ENCODE measurements at regions not wholly inside any gene's neighbourhood (a gene's known extent, or its start where the extent isn't known, plus 50 kb on each side); places are given as distances from the start of the nearest gene placed in this dataset.
A peak's percentile ranks its signal among the peaks of the same experiment; 100 is the strongest.

DNA sequence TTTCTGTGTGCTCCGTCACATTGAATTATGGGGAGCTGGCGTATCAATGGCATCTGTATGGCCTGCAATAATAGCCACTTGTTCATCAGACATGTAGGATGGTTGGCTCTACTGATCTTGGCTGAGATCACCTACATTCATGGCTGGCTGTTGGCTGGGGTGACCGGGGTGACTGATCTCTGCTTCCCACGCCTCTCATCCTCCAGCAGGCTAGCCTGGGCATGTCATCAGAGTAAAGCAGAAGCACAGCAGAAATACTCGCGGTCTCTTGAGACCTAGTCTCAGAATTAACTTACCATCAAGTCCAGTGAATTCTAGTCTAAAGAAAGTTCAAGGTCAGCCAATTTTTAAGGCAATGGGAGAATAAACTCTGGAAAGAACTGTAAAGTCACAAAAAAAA lies 257.7 kb upstream of the GLI3 start:
- H3K36me3 ChIP-seq (ENCODE audit: control insufficient read depth, insufficient read depth, low read length), result no peaks in the 10 kb centered on the region
- TF ChIP-seq, protein P1, sequence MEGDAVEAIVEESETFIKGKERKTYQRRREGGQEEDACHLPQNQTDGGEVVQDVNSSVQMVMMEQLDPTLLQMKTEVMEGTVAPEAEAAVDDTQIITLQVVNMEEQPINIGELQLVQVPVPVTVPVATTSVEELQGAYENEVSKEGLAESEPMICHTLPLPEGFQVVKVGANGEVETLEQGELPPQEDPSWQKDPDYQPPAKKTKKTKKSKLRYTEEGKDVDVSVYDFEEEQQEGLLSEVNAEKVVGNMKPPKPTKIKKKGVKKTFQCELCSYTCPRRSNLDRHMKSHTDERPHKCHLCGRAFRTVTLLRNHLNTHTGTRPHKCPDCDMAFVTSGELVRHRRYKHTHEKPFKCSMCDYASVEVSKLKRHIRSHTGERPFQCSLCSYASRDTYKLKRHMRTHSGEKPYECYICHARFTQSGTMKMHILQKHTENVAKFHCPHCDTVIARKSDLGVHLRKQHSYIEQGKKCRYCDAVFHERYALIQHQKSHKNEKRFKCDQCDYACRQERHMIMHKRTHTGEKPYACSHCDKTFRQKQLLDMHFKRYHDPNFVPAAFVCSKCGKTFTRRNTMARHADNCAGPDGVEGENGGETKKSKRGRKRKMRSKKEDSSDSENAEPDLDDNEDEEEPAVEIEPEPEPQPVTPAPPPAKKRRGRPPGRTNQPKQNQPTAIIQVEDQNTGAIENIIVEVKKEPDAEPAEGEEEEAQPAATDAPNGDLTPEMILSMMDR (conservative IDR thresholded peaks at IDR 0.05), result no peak
- Mint-ChIP-seq H3K36me3 (ENCODE audit: low read depth) (no peaks in the 10 kb centered on the region), H3K9me3 (no peaks in the 10 kb centered on the region), H3K4me1 (peaks cover 5% of the 10 kb centered on the region), H3K27me3 (ENCODE audit: insufficient read depth) (peaks cover 26% of the 10 kb centered on the region), H3K27ac (no peak overlapping the region), H3K4me3 (no peak overlapping the region)
- H3K9ac ChIP-seq (ENCODE audit: extremely low read depth, low read length, poor library complexity, severe bottlenecking), result no peak overlapping the region
- no peak overlapping the region for H3K27ac ChIP-seq (ENCODE audit: low read depth, low read length)
- H3K4me3 ChIP-seq (ENCODE audit: low read length), result no peak overlapping the region
- H3K9me3 ChIP-seq (ENCODE audit: control insufficient read depth, low read length), result no peaks in the 10 kb centered on the region
- no peaks in the 10 kb centered on the region for H3K4me1 ChIP-seq (ENCODE audit: control insufficient read depth, insufficient read depth, low read length)
- WGBS, 2 experiments (ENCODE audit: insufficient coverage in 1 of 2, insufficient read length in 1 of 2), result 81 to 87% methylated on average over 5 to 6 of the region's 6 CpGs
- H3K27me3 ChIP-seq (ENCODE audit: control insufficient read depth, insufficient read depth, low read length, poor library complexity, severe bottlenecking), result peaks cover 24% of the 10 kb centered on the region
- DNase-seq, result no peak

DNA sequence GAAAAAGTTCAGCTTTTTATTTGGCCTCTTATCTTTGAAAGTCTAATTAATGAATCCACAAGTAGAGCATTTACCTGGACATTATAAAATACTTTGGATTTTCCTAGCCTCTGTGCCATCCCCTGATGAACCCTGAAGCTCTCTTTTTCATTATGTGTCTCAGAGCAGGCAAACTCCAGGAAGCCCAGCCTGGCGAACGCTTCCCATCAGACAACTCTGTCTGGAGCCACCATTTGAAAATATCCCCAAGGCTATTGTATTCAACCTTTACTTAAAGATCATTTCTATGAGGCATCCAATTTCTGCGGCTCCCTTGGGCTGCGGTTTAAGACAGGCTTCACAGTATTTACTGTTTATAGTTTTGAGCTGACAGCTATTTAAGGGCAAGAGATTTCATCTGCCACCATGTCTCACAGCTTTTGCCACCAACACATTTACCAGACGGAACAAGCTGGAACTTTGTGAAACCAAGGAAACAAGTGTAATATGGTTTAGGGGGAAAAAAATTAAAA lies 257.2 kb upstream of the GLI3 start:
- Histone ChIP-seq H3K4me3 (ENCODE audit: low read length) (no peak overlapping the region), H3K36me3 (ENCODE audit: control insufficient read depth, insufficient read depth, low read length) (no peaks in the 10 kb centered on the region), H3K9me3 (ENCODE audit: control insufficient read depth, low read length) (no peaks in the 10 kb centered on the region), H3K27ac (ENCODE audit: low read depth, low read length) (no peak overlapping the region), H3K27me3 (ENCODE audit: control insufficient read depth, insufficient read depth, low read length, poor library complexity, severe bottlenecking) (peaks cover 24% of the 10 kb centered on the region), H3K9ac (ENCODE audit: extremely low read depth, low read length, poor library complexity, severe bottlenecking) (no peak overlapping the region), H3K4me1 (ENCODE audit: control insufficient read depth, insufficient read depth, low read length) (no peaks in the 10 kb centered on the region)
- WGBS, 2 experiments (ENCODE audit: insufficient coverage in 1 of 2, insufficient read length in 1 of 2), result 91 to 96% methylated on average over 3 to 5 of the region's 5 CpGs
- no peak overlapping the region for H3K27ac Mint-ChIP-seq
- TF ChIP-seq, protein P1 (conservative IDR thresholded peaks at IDR 0.05), result no peak
- peaks cover 5% of the 10 kb centered on the region for H3K4me1 Mint-ChIP-seq
- H3K27me3 Mint-ChIP-seq (ENCODE audit: insufficient read depth), result peaks cover 26% of the 10 kb centered on the region
- H3K4me3 Mint-ChIP-seq, result peak overlapping the region; percentile 63
- no peaks in the 10 kb centered on the region for H3K36me3 Mint-ChIP-seq (ENCODE audit: low read depth)
- DNase-seq, result no peak
- no peaks in the 10 kb centered on the region for H3K9me3 Mint-ChIP-seq

DNA sequence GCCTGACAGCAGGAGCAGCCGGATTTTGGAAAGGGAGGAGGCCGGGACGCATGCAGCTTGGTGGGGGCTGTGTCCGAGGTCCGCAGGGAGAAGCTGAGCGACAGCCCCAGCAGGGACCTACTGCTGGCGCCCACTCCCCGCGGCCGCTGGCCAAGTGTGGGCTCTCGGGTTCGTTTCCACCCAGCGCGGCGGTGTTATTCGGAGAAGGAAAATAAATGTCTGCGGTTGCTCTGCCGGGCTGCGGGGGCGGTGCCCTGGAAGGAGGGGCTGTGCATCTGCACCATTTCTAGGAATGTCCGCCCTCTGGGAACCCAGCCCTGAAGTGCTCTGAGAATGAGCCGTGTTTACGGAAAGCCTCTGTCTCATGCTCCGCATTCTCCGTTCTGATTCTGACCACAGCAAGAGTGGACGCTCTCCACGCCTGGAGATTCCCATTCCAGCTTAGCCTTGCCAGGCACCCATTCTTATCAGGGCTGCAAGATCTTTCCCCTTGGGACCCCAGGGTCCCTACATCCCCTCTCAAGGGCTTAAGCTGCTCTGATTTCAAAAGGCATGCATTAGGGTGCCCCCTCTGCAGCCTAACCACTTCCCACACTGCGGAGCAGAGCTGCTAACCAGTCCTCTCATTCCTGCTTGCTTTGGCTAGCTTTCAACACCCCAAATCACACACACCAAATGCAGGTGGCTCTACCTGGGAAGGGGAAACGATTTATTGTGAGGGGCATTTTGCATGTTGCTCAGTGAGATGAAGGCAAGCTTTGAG lies 256.6 kb upstream of the GLI3 start:
- no peaks in the 10 kb centered on the region for H3K9me3 Mint-ChIP-seq

More for the DNA sequence above, 256.6 kb upstream of the GLI3 start:
- Mint-ChIP-seq H3K36me3 (ENCODE audit: low read depth) (no peaks in the 10 kb centered on the region), H3K4me3 (peak overlapping the region; percentile 63), H3K4me1 (peaks cover 5% of the 10 kb centered on the region), H3K27me3 (ENCODE audit: insufficient read depth) (peaks cover 26% of the 10 kb centered on the region), H3K27ac (no peak overlapping the region)
- peak overlapping the region; percentile 2 for H3K9ac ChIP-seq (ENCODE audit: extremely low read depth, low read length, poor library complexity, severe bottlenecking)
- 8 to 11% methylated on average over 21 to 29 of the region's 29 CpGs for WGBS, 2 experiments (ENCODE audit: insufficient coverage in 1 of 2, insufficient read length in 1 of 2)
- H3K4me3 ChIP-seq (ENCODE audit: low read length), result peak overlapping the region; percentile 71
- peak; percentile 86 for DNase-seq
- TF ChIP-seq, protein P1 (conservative IDR thresholded peaks at IDR 0.05), result peak; percentile 36
- H3K9me3 ChIP-seq (ENCODE audit: control insufficient read depth, low read length), result no peaks in the 10 kb centered on the region
- H3K36me3 ChIP-seq (ENCODE audit: control insufficient read depth, insufficient read depth, low read length), result no peaks in the 10 kb centered on the region
- H3K27me3 ChIP-seq (ENCODE audit: control insufficient read depth, insufficient read depth, low read length, poor library complexity, severe bottlenecking), result peaks cover 24% of the 10 kb centered on the region
- no peaks in the 10 kb centered on the region for H3K4me1 ChIP-seq (ENCODE audit: control insufficient read depth, insufficient read depth, low read length)
- H3K27ac ChIP-seq (ENCODE audit: low read depth, low read length), result no peak overlapping the region

Measured in endodermal cell (in vitro differentiated cells).